Ecto neural progenitor cell (in vitro differentiated cells): ENCODE measurements at regions not wholly inside any gene's neighbourhood (a gene's known extent, or its start where the extent isn't known, plus 50 kb on each side); places are given as distances from the start of the nearest gene placed in this dataset.
A peak's percentile ranks its signal among the peaks of the same experiment; 100 is the strongest.
"Not testable (repeated sequence)": the region's sequence is repeated elsewhere in the genome, so short reads cannot be mapped to it uniquely, and the experiment has no call there.

Experiments used
- DNase-seq: peaks from one replicate; pipeline ENCODE4 v3.0.0-alpha.2; 2018; ENCODE audit warnings: low spot score

GRCh38 chr15:62218841-62219240 is 53.8 kb upstream of the C2CD4B start:
- DNase-seq, result no peak

- no peak for DNase-seq
Measured at GRCh38 chr15:62219799-62220198, 54.7 kb upstream of the C2CD4B start.

- DNase-seq, result no peak
Measured at GRCh38 chr15:62223020-62223419, 57.9 kb upstream of the C2CD4B start.

GRCh38 chr15:62228604-62229003 is 63.5 kb upstream of the C2CD4B start:
- no peak for DNase-seq

GRCh38 chr15:62231856-62232255 is 66.8 kb upstream of the C2CD4B start:
- DNase-seq, result no peak

- no peak for DNase-seq
Measured at GRCh38 chr15:62240121-62241096, 75.3 kb upstream of the C2CD4B start.

- DNase-seq, result peak; percentile 66
Measured at GRCh38 chr15:62241135-62241770, 76.2 kb upstream of the C2CD4B start.

GRCh38 chr15:62242999-62243398 is 77.9 kb upstream of the C2CD4B start:
- DNase-seq, result no peak

- DNase-seq, result no peak
Measured at GRCh38 chr15:62244762-62245161, 79.7 kb upstream of the C2CD4B start.

- DNase-seq, result no peak
Measured at GRCh38 chr15:62248277-62248984, 83.3 kb upstream of the C2CD4B start.

- DNase-seq, result no peak
Measured at GRCh38 chr15:62249501-62249900, 84.4 kb upstream of the C2CD4B start.

GRCh38 chr15:62250186-62250585 is 85.1 kb upstream of the C2CD4B start:
- DNase-seq, result no peak

- DNase-seq, result no peak
Measured at GRCh38 chr15:62250978-62251377, 85.9 kb upstream of the C2CD4B start.

- DNase-seq, result peak; percentile 34
Measured at GRCh38 chr15:62253294-62253693, 88.2 kb upstream of the C2CD4B start.

- DNase-seq, result peak; percentile 81
Measured at GRCh38 chr15:62254137-62254934, 89.3 kb upstream of the C2CD4B start.

- not testable (repeated sequence) for DNase-seq
Measured at GRCh38 chr15:62256430-62256829, 91.3 kb upstream of the C2CD4B start.

- DNase-seq, result no peak
Measured at GRCh38 chr15:62257996-62258521, 93.0 kb upstream of the C2CD4B start.

GRCh38 chr15:62262305-62262941 is 97.3 kb upstream of the C2CD4B start:
- no peak for DNase-seq

- no peak for DNase-seq
Measured at GRCh38 chr15:62264196-62264595, 99.1 kb upstream of the C2CD4B start.

GRCh38 chr15:62269504-62269903 is 104.4 kb upstream of the C2CD4B start:
- no peak for DNase-seq
